ENCODE measurements at regions not wholly inside any gene's neighbourhood (a gene's known extent, or its start where the extent isn't known, plus 50 kb on each side); places are given as distances from the start of the nearest gene placed in this dataset.
"Not testable (repeated sequence)": the region's sequence is repeated elsewhere in the genome, so short reads cannot be mapped to it uniquely, and the experiment has no call there.

- no peak for DNase-seq
Observed at GRCh38 chr1:58180537-58180936, 366.0 kb downstream of the OMA1 start.

DNA sequence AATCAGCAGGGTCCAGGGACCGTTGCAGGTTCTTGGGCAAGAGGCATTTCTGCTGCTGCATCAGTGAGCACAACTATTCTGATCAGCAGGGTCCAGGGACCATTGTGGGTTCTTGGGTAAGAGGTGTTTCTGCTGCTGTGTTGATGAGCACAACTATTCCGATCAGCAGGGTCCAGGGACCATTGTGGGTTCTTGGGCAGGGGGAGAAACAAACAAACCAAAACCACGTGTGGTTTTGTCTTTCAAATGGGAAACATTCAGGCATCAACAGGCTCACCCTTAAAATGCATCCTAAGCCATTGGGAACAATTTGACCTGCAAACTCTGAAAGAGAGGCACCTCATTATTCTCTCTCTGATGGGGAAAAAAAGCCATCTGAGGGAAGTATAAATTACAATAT lies 377.4 kb downstream of the OMA1 start:
- not testable (repeated sequence) for DNase-seq

DNA sequence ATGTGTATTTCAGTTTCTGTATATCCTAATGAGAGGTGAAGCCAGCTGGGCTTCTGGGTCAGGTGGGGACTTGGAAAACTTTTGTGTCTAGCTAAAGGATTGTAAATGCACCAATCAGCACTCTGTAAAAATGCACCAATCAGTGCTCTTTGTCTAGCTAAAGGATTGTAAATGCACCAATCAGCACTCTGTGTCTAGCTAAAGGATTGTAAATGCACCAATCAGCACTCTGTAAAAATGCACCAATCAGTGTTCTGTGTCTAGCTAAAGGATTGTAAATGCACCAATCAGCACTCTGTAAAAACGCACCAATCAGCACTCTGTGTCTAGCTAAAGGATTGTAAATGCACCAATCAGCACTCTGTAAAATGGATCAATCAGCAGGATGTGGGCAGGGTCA lies 379.4 kb downstream of the OMA1 start:
- not testable (repeated sequence) for DNase-seq

DNA sequence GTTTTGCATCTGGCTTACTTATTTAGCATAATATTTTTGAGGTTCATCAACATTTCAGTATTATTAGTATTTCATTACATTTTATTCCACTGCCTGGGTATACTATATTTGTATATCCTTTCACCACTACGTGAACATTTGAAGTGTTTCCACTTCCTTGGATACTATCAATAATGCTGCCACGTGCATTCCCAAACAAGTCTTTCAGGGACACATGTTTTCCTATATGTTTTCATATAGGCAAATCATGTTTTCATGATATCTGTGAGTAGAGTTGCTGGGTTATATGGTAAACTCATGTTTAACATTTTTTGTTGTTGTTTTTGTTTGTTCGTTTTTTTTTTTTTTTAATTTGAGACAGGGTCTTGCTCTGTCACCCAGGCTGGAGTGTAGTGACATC lies 380.1 kb downstream of the OMA1 start:
- no peak for DNase-seq

- DNase-seq: no peak
Observed at GRCh38 chr1:58165073-58165472, 381.5 kb downstream of the OMA1 start.

- no peak for DNase-seq
Observed at GRCh38 chr1:58162952-58163550, 383.5 kb downstream of the OMA1 start.

DNA sequence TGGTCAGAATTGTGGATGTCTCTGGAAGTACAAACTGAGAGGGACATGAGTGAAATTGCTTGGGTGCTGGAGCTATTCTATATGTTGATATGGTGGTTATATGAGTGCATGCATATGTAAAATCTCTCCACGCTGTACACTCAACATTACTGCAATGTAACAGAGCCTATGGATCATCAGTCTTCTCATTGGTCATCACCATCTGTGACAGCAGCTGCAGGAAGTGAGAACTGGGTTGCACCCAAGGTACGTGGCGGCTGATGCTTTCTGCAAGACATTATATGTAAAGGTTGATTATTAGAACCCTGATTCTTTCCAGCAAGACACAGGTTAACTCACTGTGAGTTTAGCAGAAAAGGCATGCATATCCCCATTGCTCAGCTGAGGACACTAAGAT lies 387.1 kb downstream of the OMA1 start:
- DNase-seq: no peak

DNA sequence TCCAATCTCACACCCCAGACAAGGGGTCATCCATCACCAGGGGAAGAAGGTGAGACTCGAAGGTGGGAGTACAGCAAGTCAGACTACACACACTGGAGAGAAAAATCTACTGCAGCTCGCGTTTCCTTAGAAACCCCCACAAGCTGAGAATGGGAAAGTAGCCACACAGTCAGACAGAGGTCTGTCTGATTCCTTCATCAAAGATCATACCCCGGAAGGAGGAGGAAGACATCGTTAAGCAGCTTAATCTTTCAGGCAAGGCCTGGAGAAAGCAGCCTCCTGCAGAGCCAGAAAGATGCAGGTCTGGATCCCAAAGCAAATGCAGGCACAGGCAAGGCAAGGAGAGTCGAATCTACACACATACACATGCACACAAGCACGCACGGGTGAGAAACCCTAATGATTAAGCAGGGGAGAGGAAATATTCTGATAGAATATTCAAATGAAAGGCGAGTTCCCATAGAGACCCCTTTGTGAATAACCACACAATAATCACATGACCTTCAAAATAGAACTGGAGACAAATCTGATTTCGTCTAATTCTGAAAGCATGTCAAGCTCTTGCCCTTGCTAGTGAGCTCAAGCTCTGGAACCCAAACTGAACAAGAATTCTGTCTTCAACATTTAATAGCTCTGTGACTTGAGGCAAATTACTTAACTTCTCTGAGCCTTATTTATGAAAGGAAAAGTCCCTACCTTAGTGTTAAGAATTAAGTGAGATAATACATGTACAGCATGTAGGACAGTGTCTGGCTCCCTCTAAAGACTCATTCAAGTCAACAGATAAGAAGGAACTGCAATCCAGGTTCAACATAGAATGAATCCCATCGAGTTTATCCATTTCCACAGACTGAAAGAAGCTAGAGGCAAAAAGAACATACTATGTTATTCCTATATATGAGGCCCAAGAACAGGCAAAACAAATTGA lies 387.8 kb downstream of the OMA1 start:
- no peak for DNase-seq

DNA sequence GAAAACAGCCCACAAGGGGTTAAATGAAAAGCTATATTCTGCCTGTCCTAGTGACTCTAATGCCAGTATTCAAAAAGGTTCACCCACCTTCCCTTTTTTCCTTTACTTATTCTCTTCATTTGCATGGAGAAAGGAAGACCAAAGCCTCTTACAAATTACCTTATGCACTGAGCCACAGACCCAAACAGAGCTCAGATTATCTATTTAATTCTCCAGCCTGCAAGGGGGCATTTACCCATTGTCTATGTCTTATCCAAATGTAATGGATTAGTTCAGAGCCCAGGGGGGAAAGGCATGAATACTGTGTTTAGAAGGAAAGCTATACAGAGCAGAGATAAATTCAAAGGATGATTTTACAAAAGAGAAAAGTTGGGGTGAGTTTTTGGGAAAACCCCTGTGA lies 388.5 kb downstream of the OMA1 start:
- no peak for DNase-seq

- no peak for DNase-seq
Observed at GRCh38 chr1:58157256-58157655, 389.3 kb downstream of the OMA1 start.

DNA sequence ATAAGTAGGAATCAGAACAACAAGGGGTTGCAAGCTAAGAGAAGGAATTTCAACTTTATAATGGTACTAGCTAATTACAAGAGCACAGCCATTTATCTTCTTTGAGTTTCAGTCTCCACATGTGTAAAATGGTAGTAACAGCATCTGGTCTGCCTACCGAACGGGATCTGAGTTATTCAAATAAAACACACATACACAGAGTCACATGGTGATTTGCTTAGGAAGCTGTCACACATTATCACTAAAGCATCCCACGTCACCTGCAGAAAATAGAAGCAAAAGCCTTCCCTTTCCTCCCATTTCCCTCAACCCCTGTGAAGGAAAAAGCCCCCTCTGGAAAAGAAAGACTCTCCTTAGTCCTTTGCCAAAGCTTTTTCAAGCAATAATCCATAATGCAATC lies 389.7 kb downstream of the OMA1 start:
- DNase-seq: no peak

GRCh38 chr1:58156124-58156468 lies 390.4 kb downstream of the OMA1 start:
- DNase-seq: no peak

GRCh38 chr1:58155418-58156123 lies 391.0 kb downstream of the OMA1 start:
- no peak for DNase-seq

DNA sequence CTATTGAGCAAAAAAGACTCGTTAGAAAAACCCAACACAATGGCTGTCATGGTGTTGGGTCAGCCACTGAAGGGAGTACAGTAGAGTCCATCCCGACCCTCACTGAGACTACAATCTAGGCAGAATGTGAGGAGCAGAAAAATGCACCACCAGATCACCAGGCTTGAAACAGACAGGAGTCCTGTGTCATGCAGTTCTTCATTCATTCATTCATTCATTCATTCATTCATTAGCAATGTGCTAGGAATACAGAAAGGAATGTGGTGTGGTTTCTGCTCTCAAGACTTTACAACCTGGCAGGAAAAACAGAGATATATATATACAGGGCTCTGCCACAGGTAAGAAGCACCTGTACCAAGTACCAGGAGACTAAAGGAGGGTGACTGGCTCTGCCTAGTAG lies 392.3 kb downstream of the OMA1 start:
- DNase-seq: no peak

GRCh38 chr1:58152697-58153096 lies 393.8 kb downstream of the OMA1 start:
- no peak for DNase-seq

DNA sequence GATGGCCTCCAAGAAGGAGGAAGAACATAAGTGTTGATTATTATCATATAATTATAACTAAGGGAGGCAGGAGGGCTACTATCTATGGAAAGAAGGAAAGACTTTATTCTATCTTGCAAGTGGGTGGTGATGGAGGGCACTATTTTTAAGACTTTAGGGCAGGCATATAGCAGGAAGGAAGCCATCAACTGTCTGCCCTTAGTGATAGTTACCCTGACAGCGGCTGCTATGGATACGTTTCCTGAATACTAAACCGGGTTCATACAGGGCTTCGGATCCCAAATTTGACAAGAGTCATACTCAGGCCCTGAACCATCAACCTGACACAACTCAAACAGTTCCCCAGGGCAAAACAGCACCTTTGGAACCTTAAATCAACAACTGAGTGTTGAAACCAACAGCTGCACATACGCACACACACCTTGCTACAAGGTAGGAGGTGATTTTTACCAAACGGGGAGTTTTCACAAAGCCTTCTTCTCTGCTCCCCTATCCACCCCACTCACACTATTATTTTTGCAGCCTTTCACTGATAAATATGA lies 397.2 kb downstream of the OMA1 start:
- DNase-seq: no peak

GRCh38 chr1:58144698-58145270 lies 401.7 kb downstream of the OMA1 start:
- DNase-seq: no peak

DNA sequence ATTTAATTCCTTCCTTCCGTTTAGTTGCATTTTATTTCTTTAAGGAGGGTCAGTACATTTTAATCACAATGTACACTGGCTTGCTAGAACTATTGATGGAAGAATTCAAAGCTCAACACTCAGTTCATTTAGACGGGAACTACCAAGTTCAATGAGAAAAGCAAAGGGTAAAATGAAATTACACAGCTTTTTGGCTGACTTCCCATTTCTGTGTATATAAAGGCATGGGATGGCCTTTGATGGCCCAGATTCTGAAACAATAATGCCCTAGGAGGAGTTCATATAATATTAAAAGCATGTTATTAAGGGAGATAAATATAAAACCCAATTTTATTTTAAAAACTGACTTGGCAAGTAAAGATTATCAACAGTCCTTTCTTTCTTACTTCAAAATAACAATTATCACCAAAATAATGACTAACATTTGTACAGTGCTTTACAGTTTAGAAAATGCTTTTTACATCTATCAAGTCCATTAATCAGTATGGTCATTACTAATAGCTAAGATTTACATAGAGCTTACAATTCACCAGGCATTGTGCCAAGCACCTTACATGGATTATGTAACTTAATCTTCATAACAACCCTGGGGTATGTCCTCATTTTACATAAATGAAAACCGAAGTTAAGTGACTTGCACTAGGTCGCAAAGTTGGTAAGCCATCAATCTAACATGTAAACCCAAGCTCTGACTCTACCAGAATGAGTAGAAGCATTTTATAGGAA lies 402.4 kb downstream of the OMA1 start:
- DNase-seq: no peak

- no peak for DNase-seq
Observed at GRCh38 chr1:58136387-58136786, 410.1 kb downstream of the OMA1 start.

GRCh38 chr1:58135821-58136321 lies 410.7 kb downstream of the OMA1 start:
- no peak for DNase-seq

DNA sequence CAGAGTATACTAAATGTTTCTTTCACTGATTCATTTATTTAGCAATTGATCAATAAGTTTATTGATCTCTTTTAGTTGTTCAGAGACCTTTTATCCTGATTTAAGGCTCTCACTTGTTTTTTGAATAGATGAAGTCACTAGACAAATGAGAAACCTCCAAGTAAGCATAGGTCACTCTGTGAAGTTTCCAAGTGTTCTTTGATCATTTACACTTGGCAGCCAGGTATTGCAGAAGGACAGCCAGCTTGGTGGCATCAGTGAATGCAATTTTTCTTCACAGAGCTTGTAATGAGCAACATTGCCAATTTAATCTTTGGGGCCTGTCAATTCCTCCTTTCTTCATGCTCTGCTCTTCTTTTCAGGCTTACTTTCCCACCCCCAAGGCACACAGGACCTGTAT lies 413.0 kb downstream of the OMA1 start:
- no peak for DNase-seq

- DNase-seq: no peak
Observed at GRCh38 chr1:58123051-58123450, 423.5 kb downstream of the OMA1 start.
